Uterus (tissue), 2 donors: ENCODE measurements at regions not wholly inside any gene's neighbourhood (a gene's known extent, or its start where the extent isn't known, plus 50 kb on each side); places are given as distances from the start of the nearest gene placed in this dataset.

Experiments used
- POLR2A ChIP-seq, 2 donors: fragments of 450-650 bp; IDR thresholded peaks; one replicate each; pipeline ENCODE4 v1.6.1; 2016; ENCODE audit warnings: antibody characterized with exemption in 2 of 2, mild to moderate bottlenecking in 1 of 2, moderate library complexity in 1 of 2
- TF ChIP-seq, protein P1 (sequence below), 4 experiments: fragments of 200-600 bp in 2 of 4; fragments of 450-650 bp in 2 of 4; sonication (generic) in 2 of 4; IDR thresholded peaks; one replicate each; pipeline ENCODE4 v1.5.1; 2016 to 2019; ENCODE audit warnings: antibody characterized with exemption in 4 of 4, mild to moderate bottlenecking in 2 of 4, moderate library complexity in 1 of 4

DNA sequence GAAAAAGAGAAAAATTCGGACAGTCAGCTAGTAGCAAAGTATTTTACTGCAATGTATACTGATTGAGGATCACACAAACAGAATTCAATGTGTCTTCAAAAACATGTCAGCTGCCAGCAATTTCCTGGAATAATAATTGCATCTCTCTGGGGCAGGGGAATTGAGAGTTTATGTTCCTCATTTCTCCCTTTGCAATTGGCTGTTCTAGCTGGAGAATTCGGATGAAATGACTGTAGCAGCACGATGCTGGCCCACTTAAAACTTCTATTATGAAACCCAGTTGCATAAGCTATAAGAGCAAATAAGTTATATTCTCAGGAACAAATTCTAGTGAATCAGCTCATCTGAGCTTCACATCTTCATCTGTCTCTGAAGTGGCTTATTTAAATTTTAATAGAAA lies 99.9 kb upstream of the CPEB2 start:
- TF ChIP-seq, protein P1, sequence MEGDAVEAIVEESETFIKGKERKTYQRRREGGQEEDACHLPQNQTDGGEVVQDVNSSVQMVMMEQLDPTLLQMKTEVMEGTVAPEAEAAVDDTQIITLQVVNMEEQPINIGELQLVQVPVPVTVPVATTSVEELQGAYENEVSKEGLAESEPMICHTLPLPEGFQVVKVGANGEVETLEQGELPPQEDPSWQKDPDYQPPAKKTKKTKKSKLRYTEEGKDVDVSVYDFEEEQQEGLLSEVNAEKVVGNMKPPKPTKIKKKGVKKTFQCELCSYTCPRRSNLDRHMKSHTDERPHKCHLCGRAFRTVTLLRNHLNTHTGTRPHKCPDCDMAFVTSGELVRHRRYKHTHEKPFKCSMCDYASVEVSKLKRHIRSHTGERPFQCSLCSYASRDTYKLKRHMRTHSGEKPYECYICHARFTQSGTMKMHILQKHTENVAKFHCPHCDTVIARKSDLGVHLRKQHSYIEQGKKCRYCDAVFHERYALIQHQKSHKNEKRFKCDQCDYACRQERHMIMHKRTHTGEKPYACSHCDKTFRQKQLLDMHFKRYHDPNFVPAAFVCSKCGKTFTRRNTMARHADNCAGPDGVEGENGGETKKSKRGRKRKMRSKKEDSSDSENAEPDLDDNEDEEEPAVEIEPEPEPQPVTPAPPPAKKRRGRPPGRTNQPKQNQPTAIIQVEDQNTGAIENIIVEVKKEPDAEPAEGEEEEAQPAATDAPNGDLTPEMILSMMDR (IDR thresholded peaks at IDR 0.05) = no peak
- TF ChIP-seq POLR2A (IDR thresholded peaks at IDR 0.05) = no peak
